GM19324 (cell line): ENCODE measurements at regions not wholly inside any gene's neighbourhood (a gene's known extent, or its start where the extent isn't known, plus 50 kb on each side); places are given as distances from the start of the nearest gene placed in this dataset.

Experiments used
- ATAC-seq: cut with Tn5 transposase; IDR thresholded peaks from one replicate; pipeline ENCODE4 v1.9.1; 2021; ENCODE audit warnings: mild to moderate bottlenecking, moderate library complexity; ENCODE audit not compliant: unreplicated experiment, low FRiP score

DNA sequence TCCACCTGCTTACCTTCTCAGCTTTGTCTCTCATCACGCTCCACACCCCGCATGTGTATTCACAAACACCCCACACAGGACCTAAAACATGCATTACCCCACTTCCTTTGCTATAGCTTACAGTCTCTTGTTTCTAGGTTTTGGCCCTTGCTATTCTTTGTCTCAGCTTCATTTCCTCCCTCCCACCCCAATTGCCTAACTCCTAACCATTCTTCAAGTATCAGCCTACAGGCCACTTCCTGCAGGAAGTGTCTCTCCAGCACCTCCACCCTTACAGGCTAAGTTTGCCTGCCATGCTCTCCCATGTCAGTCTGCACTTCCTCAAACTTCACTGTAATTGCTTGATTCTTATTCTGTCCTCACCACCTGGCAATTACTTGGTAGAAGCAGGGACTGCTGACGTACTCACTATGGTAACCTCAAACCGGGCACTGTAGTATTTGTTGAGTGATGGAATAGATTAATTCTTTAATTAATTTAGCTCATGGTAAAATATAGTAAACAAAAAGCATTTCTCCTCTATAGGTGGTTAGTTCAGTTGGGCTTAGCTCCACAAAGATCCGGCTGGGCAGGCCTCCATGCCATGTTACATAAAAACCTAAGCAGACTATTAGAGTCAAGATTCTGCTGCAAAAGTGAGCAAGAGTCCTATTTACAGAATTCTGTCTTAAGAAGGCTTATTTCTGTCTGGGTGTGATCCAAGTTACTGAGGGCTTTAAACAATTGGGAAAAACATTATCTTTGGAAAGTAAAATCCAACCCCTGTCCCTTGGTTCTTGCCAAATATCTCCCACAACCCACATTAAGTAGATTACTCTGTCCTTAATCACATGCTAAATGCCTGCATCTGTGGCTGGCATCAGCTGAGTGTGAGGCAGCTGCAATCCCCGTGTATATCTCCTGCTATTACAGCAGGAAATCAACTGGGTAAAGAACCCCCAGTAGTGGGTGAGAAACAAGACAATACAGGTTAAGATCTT, 124.7 kb upstream of the CPEB2 start:
- ATAC-seq, result peak; percentile 31

- no peak for ATAC-seq
Observed at GRCh38 chr4:14878681-14879080, 123.6 kb upstream of the CPEB2 start.

GRCh38 chr4:14879683-14880082, 122.6 kb upstream of the CPEB2 start:
- ATAC-seq, result no peak

DNA sequence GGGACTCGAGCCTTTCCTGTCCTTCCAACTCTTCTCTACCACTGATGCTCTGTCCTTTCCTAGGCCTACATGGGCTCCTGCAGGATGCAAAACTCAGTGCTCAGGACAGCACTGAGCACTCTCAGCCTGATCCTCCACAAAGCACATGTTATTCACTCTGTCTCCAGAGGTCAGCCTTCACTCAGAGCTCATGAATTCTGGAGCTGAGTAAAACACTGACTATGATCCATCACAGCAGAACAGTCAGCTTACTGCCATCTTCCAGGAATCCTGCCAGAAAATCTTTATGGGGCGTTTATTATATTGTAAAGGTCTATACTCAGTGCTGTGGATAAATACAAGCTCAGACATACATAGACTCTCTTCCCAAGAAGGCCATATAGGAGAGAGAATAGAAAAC, 121.5 kb upstream of the CPEB2 start:
- no peak for ATAC-seq

- ATAC-seq, result no peak
Observed at GRCh38 chr4:14883166-14883565, 119.1 kb upstream of the CPEB2 start.

GRCh38 chr4:14883661-14884060, 118.6 kb upstream of the CPEB2 start:
- ATAC-seq, result no peak

- no peak for ATAC-seq
Observed at GRCh38 chr4:14887842-14888433, 114.3 kb upstream of the CPEB2 start.

DNA sequence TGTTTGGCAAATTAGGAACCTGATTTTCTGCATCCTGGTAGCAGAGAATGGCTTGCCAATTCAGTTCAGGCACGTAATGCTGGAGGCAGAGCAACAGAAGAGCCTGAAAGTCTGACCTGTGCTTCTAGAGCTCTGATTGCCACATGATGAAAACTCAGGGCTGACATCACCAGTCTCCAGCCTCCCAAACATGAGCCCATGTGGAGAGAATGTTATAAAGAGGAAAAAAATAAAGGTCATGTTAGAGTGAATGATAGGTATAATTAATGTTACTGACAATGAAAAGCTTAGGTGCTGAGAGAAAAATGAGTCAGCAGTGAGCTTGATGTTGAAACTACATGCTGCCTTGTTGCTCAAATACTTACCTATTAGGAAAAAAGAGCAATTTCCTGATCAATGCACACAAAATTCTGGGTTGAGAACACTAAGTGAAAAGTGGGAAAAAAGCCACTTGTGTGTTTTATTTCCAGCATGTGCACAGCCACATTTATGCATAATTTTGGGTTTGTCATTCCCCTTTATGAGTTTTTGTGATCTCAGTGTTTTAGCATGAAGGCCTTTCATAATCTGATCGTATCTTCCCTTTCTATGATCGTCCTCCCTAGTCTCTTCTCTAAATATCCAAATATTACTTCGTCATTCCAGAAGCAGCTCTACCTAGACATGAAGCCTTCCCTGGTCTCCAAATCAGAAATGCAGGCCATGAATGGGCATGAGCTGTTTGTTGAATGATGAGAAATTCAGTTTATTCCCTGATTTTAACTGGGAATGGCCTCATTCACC, 113.3 kb upstream of the CPEB2 start:
- no peak for ATAC-seq

- no peak for ATAC-seq
Observed at GRCh38 chr4:14892563-14892962, 109.7 kb upstream of the CPEB2 start.

GRCh38 chr4:14893713-14894112, 108.6 kb upstream of the CPEB2 start:
- ATAC-seq, result no peak

- ATAC-seq, result no peak
Observed at GRCh38 chr4:14894392-14895292, 107.6 kb upstream of the CPEB2 start.

GRCh38 chr4:14896656-14897175, 105.6 kb upstream of the CPEB2 start:
- ATAC-seq, result no peak

DNA sequence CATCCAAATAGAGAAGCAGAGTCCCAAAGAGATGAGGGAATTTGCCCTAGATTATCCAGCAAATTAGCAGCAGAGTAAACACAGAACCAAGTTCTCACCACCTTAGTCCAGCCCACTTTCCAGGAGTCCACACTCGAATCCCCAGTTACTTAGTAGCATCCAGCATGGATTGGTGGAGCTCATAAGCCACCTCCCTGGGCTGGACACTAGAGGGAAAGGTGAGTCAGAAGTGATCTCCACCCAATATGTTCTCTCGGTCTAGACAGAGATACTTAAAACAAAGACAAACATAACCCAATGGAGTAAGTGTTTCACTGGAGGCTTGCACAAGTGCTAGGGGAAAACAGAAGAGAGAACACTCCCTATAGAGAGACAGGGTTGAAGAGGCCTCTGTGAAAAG, 105.1 kb upstream of the CPEB2 start:
- ATAC-seq, result no peak

DNA sequence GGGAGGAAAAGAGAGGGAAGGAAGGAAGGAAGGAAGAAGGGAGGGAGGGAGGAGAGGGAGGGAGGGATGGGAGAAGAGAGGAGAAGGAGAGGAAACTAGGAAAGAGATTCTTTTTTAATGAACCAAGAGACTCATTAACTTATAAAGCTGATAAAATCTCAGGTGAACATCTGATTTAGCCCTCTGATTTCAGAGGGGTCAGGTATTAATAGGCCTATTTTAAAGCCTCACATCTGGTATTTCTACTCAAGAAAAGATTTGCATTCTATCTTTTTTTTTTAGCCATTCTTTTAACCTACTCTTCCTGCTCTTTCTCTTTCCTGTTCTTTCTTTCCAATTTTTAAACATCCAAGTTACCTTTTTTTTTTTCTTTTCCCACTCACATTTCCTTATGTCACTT, 103.3 kb upstream of the CPEB2 start:
- no peak for ATAC-seq

DNA sequence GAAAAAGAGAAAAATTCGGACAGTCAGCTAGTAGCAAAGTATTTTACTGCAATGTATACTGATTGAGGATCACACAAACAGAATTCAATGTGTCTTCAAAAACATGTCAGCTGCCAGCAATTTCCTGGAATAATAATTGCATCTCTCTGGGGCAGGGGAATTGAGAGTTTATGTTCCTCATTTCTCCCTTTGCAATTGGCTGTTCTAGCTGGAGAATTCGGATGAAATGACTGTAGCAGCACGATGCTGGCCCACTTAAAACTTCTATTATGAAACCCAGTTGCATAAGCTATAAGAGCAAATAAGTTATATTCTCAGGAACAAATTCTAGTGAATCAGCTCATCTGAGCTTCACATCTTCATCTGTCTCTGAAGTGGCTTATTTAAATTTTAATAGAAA, 99.9 kb upstream of the CPEB2 start:
- ATAC-seq, result no peak

GRCh38 chr4:14903321-14903720, 99.0 kb upstream of the CPEB2 start:
- ATAC-seq, result no peak

DNA sequence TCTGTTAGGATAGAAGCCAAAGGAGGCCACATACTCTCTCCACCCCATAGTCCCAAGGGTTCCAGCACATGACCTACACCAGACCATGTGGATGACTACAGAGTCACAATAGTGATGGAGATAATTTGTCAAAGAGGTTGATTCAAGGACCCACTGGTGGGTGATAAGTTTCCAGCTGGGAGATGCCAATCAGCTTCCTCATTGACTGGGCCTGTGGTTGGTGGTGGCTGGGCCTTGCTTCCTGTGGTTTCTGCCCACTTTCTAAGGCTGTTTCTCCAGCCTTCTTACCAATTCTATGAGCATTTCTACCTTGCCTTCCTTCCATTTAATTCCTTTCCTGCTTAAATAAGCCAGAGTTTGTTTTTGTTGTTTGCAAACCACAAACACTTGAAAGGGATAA, 95.5 kb upstream of the CPEB2 start:
- ATAC-seq, result no peak

- no peak for ATAC-seq
Observed at GRCh38 chr4:14908635-14909034, 93.6 kb upstream of the CPEB2 start.

- no peak for ATAC-seq
Observed at GRCh38 chr4:14910411-14910810, 91.9 kb upstream of the CPEB2 start.

DNA sequence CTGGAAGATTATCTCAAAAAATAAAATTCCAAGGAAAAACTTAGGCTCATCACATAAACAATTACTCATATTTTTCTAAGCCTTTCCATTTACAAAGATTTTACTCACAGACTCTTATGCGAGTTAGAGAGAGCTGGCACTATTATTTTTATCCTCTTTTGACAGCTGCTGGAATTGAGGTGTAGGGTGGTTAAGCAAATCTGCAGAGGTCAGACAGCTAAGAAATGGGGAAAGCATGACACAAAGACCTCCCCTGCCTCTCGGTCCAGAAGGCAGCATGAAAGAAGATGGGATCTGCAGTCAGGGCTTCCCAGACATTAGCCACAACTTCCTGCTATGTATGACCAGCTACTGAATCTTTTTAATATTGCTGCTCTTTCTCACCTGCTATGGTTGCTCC, 89.9 kb upstream of the CPEB2 start:
- ATAC-seq, result no peak
